Sigmoid colon (tissue), 6 donors: ENCODE measurements at regions not wholly inside any gene's neighbourhood (a gene's known extent, or its start where the extent isn't known, plus 50 kb on each side); places are given as distances from the start of the nearest gene placed in this dataset.

Experiments used
- DNase-seq: peaks from one replicate; pipeline ENCODE4 v3.0.0-alpha.2; 2019
- H3K27ac ChIP-seq, 4 donors: fragments of 200-600 bp; sonication (generic); one replicate each; pipeline ENCODE4 v1.5.1; 2016 to 2019; ENCODE audit warnings: mild to moderate bottlenecking in 1 of 4
- H3K27me3 ChIP-seq, 3 donors: fragments of 200-600 bp; sonication (generic); one replicate each; pipeline ENCODE4 v1.5.1; 2019; ENCODE audit warnings: mild to moderate bottlenecking in 1 of 3
- H3K36me3 ChIP-seq, 4 donors: fragments of 200-600 bp; sonication (generic); one replicate each; pipeline ENCODE4 v1.5.1; 2016 to 2019
- H3K4me1 ChIP-seq, 4 donors: fragments of 200-600 bp; sonication (generic); one replicate each; pipeline ENCODE4 v1.5.1; 2017 to 2019
- H3K4me3 ChIP-seq, 4 donors: fragments of 200-600 bp; sonication (generic); one replicate each; pipeline ENCODE4 v1.5.1; 2017 to 2019; ENCODE audit warnings: mild to moderate bottlenecking in 2 of 4, moderate library complexity in 1 of 4
- H3K9me3 ChIP-seq, 4 donors: fragments of 200-600 bp in 3 of 4; sonication (generic) in 3 of 4; one replicate each; pipeline versions ENCODE4 v1.5.1 to v1.6.1; 2013 to 2019
- CTCF ChIP-seq, 4 experiments: fragments of 450-650 bp in 3 of 4; fragments of 200-600 bp in 1 of 4; IDR thresholded peaks; one replicate each; pipeline ENCODE4 v1.5.1; 2016 to 2019; ENCODE audit warnings: antibody characterized with exemption in 4 of 4, mild to moderate bottlenecking in 3 of 4, moderate library complexity in 2 of 4
- EP300 ChIP-seq, 4 donors: sonication (generic); formaldehyde crosslinking; IDR thresholded peaks; one replicate each; pipeline ENCODE4 v1.6.1; 2017; ENCODE audit warnings: antibody characterized with exemption in 4 of 4
- POLR2A ChIP-seq, 2 donors: fragments of 450-650 bp; IDR thresholded peaks; one replicate each; pipeline ENCODE4 v1.6.1; 2016; ENCODE audit warnings: antibody characterized with exemption in 2 of 2, mild to moderate bottlenecking in 2 of 2, moderate library complexity in 2 of 2
- POLR2AphosphoS5 ChIP-seq, 4 donors: sonication (generic); formaldehyde crosslinking; IDR thresholded peaks; one replicate each; pipeline ENCODE4 v1.6.1; 2017; ENCODE audit warnings: antibody characterized with exemption in 4 of 4
- WGBS, 2 donors: extraction: QIAGEN DNeasy Blood & Tissue Kit; methylation state at CpG; one replicate each; pipeline ENCODE4 v1.1.7; 2013; 5-methylcytosine and 5-hydroxymethylcytosine counted together
- intact Hi-C: fragments of 100-400 bp; cut with DNase I; formaldehyde crosslinking; loops from one replicate; pipeline ENCODE4 v1.15.1; 2023
- donor health status: healthy with polysubstance abuse.
- donor health status: healthy.

GRCh38 chr1:117284399-117285215 lies 73.9 kb upstream of the VTCN1 start:
- no peaks in the 10 kb centered on the region for H3K4me1 ChIP-seq
- DNase-seq, result no peak
- no peak for TF ChIP-seq POLR2A (IDR thresholded peaks at IDR 0.05)
- TF ChIP-seq EP300 (IDR thresholded peaks at IDR 0.05), result no peak
- TF ChIP-seq CTCF (IDR thresholded peaks at IDR 0.05), result peak in 2 of 4 experiments; percentile 21 to 25
- TF ChIP-seq POLR2AphosphoS5 (IDR thresholded peaks at IDR 0.05), result no peak
- intact Hi-C loops, result loop anchor here (2.0 to 10.0 kb wide), 2 partner anchors 160 to 218 kb away; partner anchors contain the start of gene TRIM45
- H3K27ac ChIP-seq, result no peak overlapping the region
- no peaks in the 10 kb centered on the region for H3K27me3 ChIP-seq
- no peak overlapping the region for H3K4me3 ChIP-seq
- H3K9me3 ChIP-seq, result no peaks in the 10 kb centered on the region
- 83 to 85% methylated on average over 3 of the region's 3 CpGs for WGBS, 2 donors
- H3K36me3 ChIP-seq, result no peaks in the 10 kb centered on the region

DNA sequence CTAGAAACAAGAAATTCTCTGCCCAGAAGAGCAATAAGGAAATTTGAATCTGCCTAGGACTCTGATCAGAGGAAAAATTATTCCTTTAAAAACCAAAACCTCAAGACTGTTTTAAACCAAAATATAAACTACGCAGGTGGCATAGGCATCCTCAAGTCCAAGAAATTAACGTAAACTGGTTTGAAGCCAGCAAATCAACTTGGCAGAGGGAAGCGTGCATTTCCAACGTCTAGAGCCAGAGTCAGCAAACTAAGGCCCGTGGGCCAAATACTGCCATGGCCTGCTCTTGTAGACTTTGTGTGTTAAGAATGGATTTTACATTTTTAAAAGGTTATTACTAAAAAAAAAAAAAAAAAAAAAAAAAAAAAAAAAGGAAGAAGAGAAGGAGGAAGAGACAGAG lies 67.8 kb upstream of the VTCN1 start:
- 73 to 80% methylated on average over 5 of the region's 5 CpGs for WGBS, 2 donors
- DNase-seq, result no peak
- H3K4me1 ChIP-seq, result no peaks in the 10 kb centered on the region
- no peaks in the 10 kb centered on the region for H3K27me3 ChIP-seq
- H3K9me3 ChIP-seq, result no peaks in the 10 kb centered on the region
- intact Hi-C loops, result no loop called here
- H3K36me3 ChIP-seq, result no peaks in the 10 kb centered on the region
- H3K27ac ChIP-seq, result no peak overlapping the region
- TF ChIP-seq POLR2A (IDR thresholded peaks at IDR 0.05) (no peak), CTCF (IDR thresholded peaks at IDR 0.05) (no peak), POLR2AphosphoS5 (IDR thresholded peaks at IDR 0.05) (no peak), EP300 (IDR thresholded peaks at IDR 0.05) (no peak)
- no peak overlapping the region for H3K4me3 ChIP-seq

GRCh38 chr1:117275055-117275454 lies 64.3 kb upstream of the VTCN1 start:
- intact Hi-C loops, result no loop called here
- Histone ChIP-seq H3K27ac (no peak overlapping the region), H3K4me3 (no peak overlapping the region), H3K27me3 (no peaks in the 10 kb centered on the region), H3K36me3 (no peaks in the 10 kb centered on the region), H3K9me3 (no peaks in the 10 kb centered on the region), H3K4me1 (no peaks in the 10 kb centered on the region)
- no peak for TF ChIP-seq POLR2AphosphoS5 (IDR thresholded peaks at IDR 0.05)
- no peak for TF ChIP-seq CTCF (IDR thresholded peaks at IDR 0.05)
- TF ChIP-seq EP300 (IDR thresholded peaks at IDR 0.05), result no peak
- TF ChIP-seq POLR2A (IDR thresholded peaks at IDR 0.05), result no peak
- DNase-seq, result no peak
- 60 to 78% methylated on average over 2 of the region's 2 CpGs for WGBS, 2 donors

DNA sequence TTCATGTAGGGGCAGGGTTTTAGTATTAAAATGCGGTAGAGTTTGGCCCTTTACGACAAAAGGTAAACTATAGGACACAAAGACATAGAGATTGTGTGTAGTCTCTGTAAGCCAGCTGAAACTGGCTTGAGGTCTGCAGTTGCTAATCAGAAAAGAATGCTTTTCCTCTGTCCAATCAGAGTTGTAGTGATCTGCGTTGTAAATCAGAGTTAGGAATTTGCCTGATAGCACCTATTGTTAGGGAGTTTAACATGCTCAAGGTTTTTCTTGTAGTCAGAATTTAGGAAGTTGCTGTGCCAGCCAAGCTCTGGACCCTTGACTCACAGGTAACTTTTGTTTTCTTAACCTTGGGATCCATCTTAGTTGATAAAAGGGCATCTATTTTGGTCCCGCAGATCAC lies 61.2 kb upstream of the VTCN1 start:
- Histone ChIP-seq H3K9me3 (no peaks in the 10 kb centered on the region), H3K4me3 (no peak overlapping the region), H3K36me3 (no peaks in the 10 kb centered on the region), H3K27ac (no peak overlapping the region), H3K27me3 (no peaks in the 10 kb centered on the region), H3K4me1 (peaks cover 0 to 24% (median 12%) of the 10 kb centered on the region in 4 donors)
- no peak for DNase-seq
- WGBS, 2 donors, result 92 to 94% methylated on average over 4 of the region's 4 CpGs
- TF ChIP-seq POLR2AphosphoS5 (IDR thresholded peaks at IDR 0.05) (no peak), POLR2A (IDR thresholded peaks at IDR 0.05) (no peak), EP300 (IDR thresholded peaks at IDR 0.05) (no peak), CTCF (IDR thresholded peaks at IDR 0.05) (no peak)
- intact Hi-C loops, result no loop called here
